B cell (primary cell): ENCODE measurements at regions not wholly inside any gene's neighbourhood (a gene's known extent, or its start where the extent isn't known, plus 50 kb on each side); places are given as distances from the start of the nearest gene placed in this dataset.

Experiments used
- ATAC-seq: fragments of 200-7000 bp; cut with Tn5 transposase; one replicate; pipeline ENCODE4 v1.10.0; 2021; ENCODE audit warnings: low read depth, mild to moderate bottlenecking, moderate number of reproducible peaks, moderate library complexity
- CTCF ChIA-PET: fragments of 350-600 bp; sonication (Branson Sonifier 250); formaldehyde crosslinking; loops from one replicate; lab custom pipeline; 2021; ENCODE audit warnings: antibody characterized with exemption, inconsistent platforms; lab: Charles Lee
- POLR2A ChIA-PET: fragments of 350-600 bp; sonication (Branson Sonifier 250); formaldehyde crosslinking; loops from one replicate; lab custom pipeline; 2021; ENCODE audit warnings: antibody characterized with exemption; lab: Charles Lee
- DNase-seq: peaks from one replicate; pipeline ENCODE4 v3.0.0; 2013
- H2AFZ ChIP-seq: 2 replicates; pipeline ENCODE4 v1.6.1; 2012; ENCODE audit warnings: mild to moderate bottlenecking, low read depth, low read length; ENCODE audit not compliant: insufficient read depth, poor library complexity, severe bottlenecking
- H3K27ac ChIP-seq, 2 donors: 1 replicate in 1 of 2; 2 replicates in 1 of 2; pipeline ENCODE4 v1.5.1; 2012 to 2013; ENCODE audit warnings: low read length in 2 of 2, mild to moderate bottlenecking in 2 of 2, moderate library complexity in 1 of 2
- H3K27me3 ChIP-seq, 4 experiments: fragments of 200-600 bp in 1 of 4; sonication (generic) in 1 of 4; replicated peaks in 1 of 4; 1 replicate in 2 of 4; 2 replicates in 2 of 4; pipeline versions ENCODE4 v1.6.1 to v1.7.0; 2013 to 2016; ENCODE audit warnings: low read length in 3 of 4, mild to moderate bottlenecking in 2 of 4, mixed read lengths in 1 of 4, moderate library complexity in 1 of 4; ENCODE audit not compliant: insufficient read depth in 4 of 4, control insufficient read depth in 3 of 4; ENCODE audit errors: control extremely low read depth in 1 of 4
- H3K36me3 ChIP-seq, 2 experiments: replicated peaks in 1 of 2; 1 replicate in 1 of 2; 2 replicates in 1 of 2; pipeline versions ENCODE4 v1.6.1 to v1.7.1; 2013; ENCODE audit warnings: low read length in 1 of 2; ENCODE audit not compliant: insufficient read depth in 2 of 2, control insufficient read depth in 1 of 2; ENCODE audit errors: control extremely low read depth in 1 of 2, extremely low read depth in 1 of 2
- H3K4me1 ChIP-seq, 2 donors: fragments of 200-600 bp in 1 of 2; sonication (generic) in 1 of 2; 1 replicate in 1 of 2; 2 replicates in 1 of 2; pipeline versions ENCODE4 v1.5.1 to v1.6.1; 2013 to 2017; ENCODE audit warnings: low read length in 2 of 2; ENCODE audit not compliant: control insufficient read depth in 2 of 2, insufficient read depth in 2 of 2
- H3K4me2 ChIP-seq: replicated peaks from 2 replicates; pipeline ENCODE3; 2012; ENCODE audit warnings: mild to moderate bottlenecking, low read depth, low read length; ENCODE audit not compliant: poor library complexity, severe bottlenecking
- H3K4me3 ChIP-seq, 5 experiments: fragments of 200-600 bp in 1 of 5; sonication (generic) in 1 of 5; 1 replicate in 3 of 5; 2 replicates in 2 of 5; pipeline versions ENCODE4 v1.5.1 to v1.7.0; 2011 to 2016; ENCODE audit warnings: low read length in 4 of 5, mild to moderate bottlenecking in 4 of 5, low read depth in 2 of 5, control low read depth in 1 of 5, moderate library complexity in 1 of 5; ENCODE audit not compliant: insufficient read depth in 1 of 5; ENCODE audit errors: control extremely low read depth in 1 of 5, extremely low read depth in 1 of 5
- H3K79me2 ChIP-seq: fragments of 200-600 bp; sonication (generic); one replicate; pipeline ENCODE4 v1.6.0; 2016; ENCODE audit warnings: low read length; ENCODE audit not compliant: control insufficient read depth, insufficient read depth
- H3K9ac ChIP-seq: fragments of 200-600 bp; sonication (generic); 2 replicates; pipeline ENCODE4 v1.6.1; 2017; ENCODE audit warnings: mild to moderate bottlenecking, low read length, moderate library complexity
- H3K9me3 ChIP-seq, 3 donors: one replicate each; pipeline versions ENCODE4 v1.6.1 to v1.7.1; 2013; ENCODE audit warnings: low read length in 2 of 3; ENCODE audit not compliant: control insufficient read depth in 2 of 3, insufficient read depth in 1 of 3; ENCODE audit errors: control extremely low read depth in 1 of 3
- H4K20me1 ChIP-seq: 2 replicates; pipeline ENCODE4 v1.6.0; 2012; ENCODE audit warnings: mild to moderate bottlenecking, low read length; ENCODE audit not compliant: insufficient read depth, control insufficient read depth, poor library complexity, severe bottlenecking
- H3K27ac Mint-ChIP-seq: one replicate; pipeline ENCODE4 v1.8.0; 2021; ENCODE audit warnings: mixed read lengths
- H3K27me3 Mint-ChIP-seq: one replicate; pipeline ENCODE4 v1.8.0; 2021; ENCODE audit warnings: mixed read lengths
- H3K4me1 Mint-ChIP-seq: one replicate; pipeline ENCODE4 v1.8.0; 2021; ENCODE audit warnings: mixed read lengths
- H3K4me3 Mint-ChIP-seq: one replicate; pipeline ENCODE4 v1.8.0; 2021; ENCODE audit warnings: mixed read lengths
- H3K9me3 Mint-ChIP-seq: one replicate; pipeline ENCODE4 v1.8.0; 2022; ENCODE audit warnings: mixed read lengths; ENCODE audit not compliant: insufficient read depth
- EZH2 ChIP-seq: IDR thresholded peaks from 2 replicates; pipeline ENCODE4 v1.6.1; 2012; ENCODE audit warnings: borderline replicate concordance, low read depth, mild to moderate bottlenecking, moderate library complexity, low read length; ENCODE audit not compliant: insufficient read depth, poor library complexity, severe bottlenecking
- WGBS: methylation state at CpG from one replicate; pipeline ENCODE4 v1.1.5; 2013; ENCODE audit warnings: missing lambda C conversion rate; ENCODE audit not compliant: insufficient coverage; 5-methylcytosine and 5-hydroxymethylcytosine counted together
- intact Hi-C: fragments of 100-400 bp; cut with micrococcal nuclease; formaldehyde crosslinking; loops from one replicate; pipeline ENCODE4 v1.10.0; 2022
- TF ChIP-seq, protein P1 (sequence below): fragments of 200-600 bp; IDR thresholded peaks from one replicate; pipeline ENCODE4 v1.8.0; 2022; ENCODE audit warnings: antibody characterized with exemption, mild to moderate bottlenecking

DNA sequence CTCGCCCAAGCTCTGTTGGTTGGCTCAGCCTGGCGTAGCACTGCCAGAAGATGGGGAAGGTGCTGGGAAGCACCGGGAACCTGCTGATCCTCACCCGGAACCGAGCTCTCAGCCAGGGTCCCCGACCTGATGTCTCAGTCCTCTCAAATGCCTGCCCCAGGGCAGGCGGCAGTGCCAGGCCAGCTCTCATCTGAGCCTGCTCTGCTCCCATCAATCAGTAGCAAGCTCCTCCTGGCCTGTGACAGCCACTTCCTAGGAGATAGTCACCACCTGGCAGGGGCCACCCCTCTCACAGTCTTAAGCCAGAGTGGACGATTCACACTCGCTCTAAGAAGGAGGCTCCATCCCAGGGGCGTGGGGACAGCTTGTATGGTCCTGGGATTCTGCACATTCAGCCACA lies 62.0 kb downstream of the ENGASE start:
- Histone ChIP-seq H3K4me3 (no peak overlapping the region), H4K20me1 (no peaks in the 10 kb centered on the region), H3K9me3 (peaks cover 0 to 17% (median 0%) of the 10 kb centered on the region in 3 donors), H3K36me3 (no peaks in the 10 kb centered on the region), H2AFZ (no peak overlapping the region), H3K4me1 (no peaks in the 10 kb centered on the region), H3K9ac (no peak overlapping the region), H3K79me2 (no peaks in the 10 kb centered on the region), H3K27me3 (peaks cover 0 to 2% (median 1%) of the 10 kb centered on the region in 4 experiments), H3K27ac (no peak overlapping the region), H3K4me2 (no peak overlapping the region)
- ATAC-seq (no peak), DNase-seq (no peak)
- Mint-ChIP-seq H3K27me3 (peaks cover 7% of the 10 kb centered on the region), H3K4me1 (no peaks in the 10 kb centered on the region), H3K9me3 (no peaks in the 10 kb centered on the region), H3K27ac (no peak overlapping the region), H3K4me3 (no peak overlapping the region)
- intact Hi-C loops, result no loop called here
- ChIA-PET CTCF (no interaction called here), POLR2A (no interaction called here)
- 81% methylated on average over 10 of the region's 10 CpGs for WGBS
- TF ChIP-seq, protein P1, sequence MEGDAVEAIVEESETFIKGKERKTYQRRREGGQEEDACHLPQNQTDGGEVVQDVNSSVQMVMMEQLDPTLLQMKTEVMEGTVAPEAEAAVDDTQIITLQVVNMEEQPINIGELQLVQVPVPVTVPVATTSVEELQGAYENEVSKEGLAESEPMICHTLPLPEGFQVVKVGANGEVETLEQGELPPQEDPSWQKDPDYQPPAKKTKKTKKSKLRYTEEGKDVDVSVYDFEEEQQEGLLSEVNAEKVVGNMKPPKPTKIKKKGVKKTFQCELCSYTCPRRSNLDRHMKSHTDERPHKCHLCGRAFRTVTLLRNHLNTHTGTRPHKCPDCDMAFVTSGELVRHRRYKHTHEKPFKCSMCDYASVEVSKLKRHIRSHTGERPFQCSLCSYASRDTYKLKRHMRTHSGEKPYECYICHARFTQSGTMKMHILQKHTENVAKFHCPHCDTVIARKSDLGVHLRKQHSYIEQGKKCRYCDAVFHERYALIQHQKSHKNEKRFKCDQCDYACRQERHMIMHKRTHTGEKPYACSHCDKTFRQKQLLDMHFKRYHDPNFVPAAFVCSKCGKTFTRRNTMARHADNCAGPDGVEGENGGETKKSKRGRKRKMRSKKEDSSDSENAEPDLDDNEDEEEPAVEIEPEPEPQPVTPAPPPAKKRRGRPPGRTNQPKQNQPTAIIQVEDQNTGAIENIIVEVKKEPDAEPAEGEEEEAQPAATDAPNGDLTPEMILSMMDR, result no peak
- TF ChIP-seq EZH2, result no peak
